ENCODE measurements at regions not wholly inside any gene's neighbourhood (a gene's known extent, or its start where the extent isn't known, plus 50 kb on each side); places are given as distances from the start of the nearest gene placed in this dataset.

DNA sequence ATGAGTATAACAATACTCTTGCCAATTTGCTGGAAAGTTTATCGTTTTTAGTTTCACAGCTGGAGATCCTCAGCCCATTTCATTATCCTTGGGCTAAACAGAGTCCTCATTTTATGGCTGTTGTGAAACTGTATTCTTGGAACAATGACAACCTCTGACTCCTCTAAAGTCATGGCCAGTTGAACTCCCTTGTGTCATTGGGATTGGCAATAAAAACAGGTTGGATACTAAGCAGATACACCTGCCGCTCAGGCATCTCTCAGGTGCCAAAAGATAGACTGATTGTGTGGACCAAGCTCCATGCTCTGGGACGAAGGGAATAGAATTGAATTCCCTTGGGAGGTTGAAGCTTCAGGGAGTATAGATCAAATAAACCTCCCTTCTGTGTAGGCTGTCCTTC lies 182.2 kb downstream of the WDR11 start:
- DNase-seq, result no peak

DNA sequence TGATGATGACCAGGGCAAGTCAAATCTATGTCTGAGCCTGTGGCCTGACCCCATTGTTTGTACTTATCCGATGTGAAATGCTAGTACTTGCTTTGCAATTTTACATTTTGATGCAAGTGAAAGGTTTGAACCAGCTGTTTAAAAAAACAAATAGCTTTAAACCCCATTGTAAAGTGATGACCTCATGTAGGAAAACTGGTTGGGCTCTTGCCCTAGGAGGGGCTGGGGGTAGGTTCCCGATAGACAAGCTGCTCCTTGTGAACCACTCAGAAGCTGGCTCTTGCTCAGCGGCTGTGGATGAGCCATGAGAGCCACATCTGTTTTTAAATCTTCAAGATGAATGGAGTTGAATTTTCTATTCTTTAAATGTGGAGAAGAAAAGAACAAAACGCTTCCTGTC lies 185.3 kb downstream of the WDR11 start:
- no peak for DNase-seq

DNA sequence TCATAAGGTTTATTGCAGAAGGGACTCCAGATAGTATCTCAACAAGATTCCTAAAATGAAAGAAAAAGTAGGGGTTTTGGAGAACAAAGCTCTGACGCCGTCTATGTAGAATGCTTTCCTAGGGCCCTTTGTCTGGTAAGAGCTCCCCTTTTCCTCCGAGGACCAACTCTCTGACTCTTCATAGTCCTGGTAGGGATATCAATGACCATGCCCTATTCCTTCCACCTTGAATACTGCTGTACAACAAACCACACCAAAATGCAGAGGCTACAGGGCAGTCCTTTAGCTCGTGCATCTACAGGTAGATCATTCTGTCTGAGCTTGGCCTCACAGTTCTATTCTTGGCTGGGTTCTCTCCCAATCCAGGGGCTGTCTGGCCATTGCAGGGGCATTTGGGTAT lies 190.3 kb downstream of the WDR11 start:
- no peak for DNase-seq

DNA sequence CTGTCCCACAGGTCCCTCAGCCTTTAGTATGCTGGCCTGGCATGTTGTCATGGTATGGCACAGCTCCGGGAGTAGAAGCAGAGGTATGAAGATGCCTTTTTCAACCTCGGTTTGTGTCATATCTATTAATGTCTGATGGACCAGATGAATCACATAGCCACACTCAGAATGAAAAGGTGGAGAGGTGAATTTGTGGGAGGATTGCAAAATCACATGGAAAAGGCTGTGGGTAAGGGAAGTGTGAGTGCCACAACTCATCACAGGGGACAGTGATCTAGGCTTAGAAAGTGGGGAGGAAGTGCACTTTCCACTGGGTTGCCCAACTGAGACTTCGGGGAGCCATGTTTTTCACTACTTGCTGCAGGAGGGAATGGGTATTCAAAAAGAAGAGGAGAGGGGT lies 190.7 kb downstream of the WDR11 start:
- no peak for DNase-seq

DNA sequence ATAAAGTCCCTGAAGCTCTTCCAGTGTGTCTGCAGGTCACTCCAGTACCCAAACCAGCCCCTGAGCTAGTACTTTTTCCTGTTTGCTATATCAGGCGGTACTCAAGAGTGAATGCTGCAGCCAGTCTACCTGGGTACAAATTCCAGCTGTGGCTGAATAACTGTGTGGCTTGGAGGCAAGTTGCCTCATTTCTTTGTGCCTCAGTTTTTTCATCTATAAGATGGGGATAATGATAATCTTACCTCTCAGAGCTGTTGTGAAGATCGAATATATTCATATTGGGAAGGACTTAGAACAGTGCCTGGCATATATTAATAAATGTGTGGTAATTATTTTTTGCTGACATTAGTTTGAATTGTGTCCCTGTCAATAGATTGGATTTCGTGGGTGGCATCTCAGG lies 191.2 kb downstream of the WDR11 start:
- DNase-seq, result no peak

DNA sequence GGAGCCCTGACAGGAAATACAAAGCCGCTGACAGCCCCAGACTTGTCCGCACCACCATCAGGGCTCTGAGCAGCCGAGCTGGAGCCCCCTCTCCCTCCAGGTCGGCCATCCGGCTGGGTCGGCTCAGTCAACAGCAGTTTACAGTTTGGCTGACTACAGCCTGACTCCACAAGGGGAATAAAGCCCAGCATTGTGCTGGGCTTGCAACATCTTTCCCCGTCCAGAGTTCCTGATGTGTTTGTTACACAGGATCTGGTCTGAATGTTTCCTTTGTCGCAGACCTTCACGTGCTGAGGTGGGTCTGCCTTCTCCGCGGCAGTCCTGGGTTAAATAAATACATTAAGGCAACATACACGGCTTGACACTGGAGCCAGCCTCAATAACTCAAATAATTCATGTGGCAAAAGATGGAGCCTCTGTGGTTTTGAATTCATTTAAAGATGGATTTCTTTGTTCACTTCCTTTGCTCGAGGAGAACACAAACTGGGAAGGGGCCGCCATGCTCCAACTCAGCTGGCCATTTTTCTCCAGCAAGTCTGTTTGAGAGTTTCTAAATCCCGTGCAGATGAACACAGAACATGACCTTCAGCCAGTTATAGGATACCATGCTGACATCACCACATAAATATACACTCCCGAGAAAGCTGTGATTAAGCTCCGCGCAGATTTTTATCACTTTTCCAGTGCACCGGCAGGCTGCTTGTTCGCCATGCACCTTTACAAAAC lies 192.1 kb downstream of the WDR11 start:
- no peak for DNase-seq

DNA sequence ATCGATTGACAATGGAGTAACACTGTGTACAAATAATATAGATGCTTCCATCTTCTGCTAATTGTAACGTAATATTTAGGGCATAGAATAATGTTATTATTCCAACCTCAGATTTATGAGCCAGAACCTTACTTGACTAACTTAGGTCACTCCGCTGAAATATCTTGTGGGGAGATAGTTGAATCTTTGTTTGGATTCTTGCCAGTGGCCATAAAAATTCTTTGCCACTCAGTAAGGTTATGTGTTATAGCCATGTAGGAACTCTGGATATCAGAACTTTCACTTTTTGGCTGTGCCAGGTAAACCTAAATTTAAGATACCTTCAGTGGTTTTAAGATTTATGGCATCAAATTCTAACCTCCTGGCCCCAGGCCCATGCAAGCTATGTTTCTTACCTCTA lies 197.6 kb downstream of the WDR11 start:
- DNase-seq, result no peak

DNA sequence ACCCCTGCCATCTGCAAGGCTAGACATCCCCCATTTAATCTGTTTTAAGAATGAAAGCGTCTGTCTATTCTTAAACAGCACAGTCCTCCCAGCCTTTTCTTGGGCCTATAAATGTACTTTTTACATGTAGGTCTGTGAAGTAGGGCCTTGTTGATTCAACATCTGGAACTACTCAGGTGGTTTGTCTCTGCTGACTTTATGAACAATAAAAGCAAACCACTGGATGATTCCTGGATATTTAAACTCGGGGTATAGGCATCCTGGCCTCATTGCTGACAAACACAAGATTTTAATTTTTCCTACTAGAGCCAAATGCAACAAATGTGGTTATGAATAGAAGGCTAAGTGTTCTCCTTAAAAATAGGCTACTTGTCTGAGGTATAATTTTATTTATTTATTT lies 198.3 kb downstream of the WDR11 start:
- no peak for DNase-seq

DNA sequence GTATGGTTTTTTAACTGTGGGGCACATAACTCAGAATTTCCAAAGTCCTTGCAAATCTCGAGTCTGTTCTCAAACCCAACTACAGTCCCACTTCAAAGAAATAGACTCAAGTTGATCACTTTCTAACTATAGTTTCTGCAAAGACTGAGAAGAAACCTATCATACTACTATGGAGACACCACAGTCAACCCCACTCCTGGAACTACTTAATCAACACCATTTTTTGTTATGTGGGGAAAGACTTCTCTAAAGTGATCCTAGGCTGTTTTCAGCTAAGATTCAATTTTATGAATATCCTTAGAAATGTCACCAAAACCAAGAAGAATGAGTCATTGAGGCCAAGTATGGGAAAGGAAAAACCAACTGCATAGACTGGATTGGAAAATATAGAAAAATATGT lies 198.8 kb downstream of the WDR11 start:
- DNase-seq, result no peak

DNA sequence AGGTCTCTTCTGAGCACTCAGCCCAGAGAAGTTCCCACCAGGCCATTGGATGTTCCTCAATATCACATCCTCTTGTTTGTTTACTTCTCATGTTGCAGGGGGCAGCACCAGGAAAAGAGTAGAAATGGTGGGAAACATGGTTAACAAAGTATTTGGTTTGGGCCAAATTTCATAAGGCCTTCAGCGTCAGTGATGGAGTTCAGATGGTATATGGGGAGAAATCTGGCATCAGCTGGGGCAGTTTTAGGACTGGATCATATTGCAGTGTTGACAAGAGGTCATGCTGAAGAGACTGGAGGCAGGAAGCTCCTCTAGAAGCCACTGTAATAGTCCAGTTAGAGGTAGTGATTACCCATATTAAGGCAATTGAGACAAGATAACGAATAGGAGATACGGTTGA lies 200.0 kb downstream of the WDR11 start:
- DNase-seq, result no peak

DNA sequence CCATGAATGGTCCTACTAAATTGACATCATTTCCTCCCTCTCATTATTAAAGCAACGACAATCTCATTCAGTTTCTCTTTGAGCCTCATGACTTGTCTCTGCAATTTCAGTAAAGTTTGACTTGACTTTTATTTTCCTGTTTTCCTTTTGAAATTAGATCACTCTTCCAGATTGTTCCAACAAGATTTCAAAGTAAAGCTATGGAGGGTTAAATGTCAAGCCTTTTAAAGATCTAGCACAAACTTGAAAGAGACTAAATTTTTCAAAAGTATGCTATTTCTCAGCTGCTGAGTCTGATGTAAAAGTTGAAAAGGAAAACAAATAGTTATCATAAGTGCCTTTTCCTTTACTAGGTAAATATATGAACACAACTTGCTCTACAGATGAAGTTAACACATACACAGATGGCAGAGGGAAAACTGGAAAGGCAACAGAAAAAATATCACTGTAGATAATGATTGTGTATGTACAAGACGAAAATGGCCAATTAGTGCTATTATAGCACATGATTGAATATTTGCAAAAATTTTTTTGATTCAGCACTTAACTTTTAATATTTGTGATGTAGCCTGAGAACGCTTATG lies 200.6 kb downstream of the WDR11 start:
- no peak for DNase-seq

DNA sequence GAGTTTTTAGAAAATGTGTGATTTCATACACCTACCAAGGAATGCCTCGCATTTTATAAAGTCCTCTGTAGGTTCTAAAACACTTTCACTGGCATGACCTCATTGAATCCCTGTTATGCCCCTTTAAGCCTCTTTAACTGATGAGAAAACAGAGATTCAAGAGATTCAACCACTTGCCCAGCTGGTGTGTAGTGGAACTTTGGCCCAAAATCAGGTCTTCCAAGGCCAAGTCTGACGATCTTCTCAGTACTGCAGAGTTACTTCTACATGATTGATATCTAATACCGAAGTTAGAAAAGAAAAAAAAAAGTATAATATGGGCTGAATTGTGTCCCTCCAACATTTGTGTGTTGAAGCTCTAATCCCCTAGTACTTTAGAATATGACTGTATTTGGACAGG lies 202.0 kb downstream of the WDR11 start:
- DNase-seq, result no peak

DNA sequence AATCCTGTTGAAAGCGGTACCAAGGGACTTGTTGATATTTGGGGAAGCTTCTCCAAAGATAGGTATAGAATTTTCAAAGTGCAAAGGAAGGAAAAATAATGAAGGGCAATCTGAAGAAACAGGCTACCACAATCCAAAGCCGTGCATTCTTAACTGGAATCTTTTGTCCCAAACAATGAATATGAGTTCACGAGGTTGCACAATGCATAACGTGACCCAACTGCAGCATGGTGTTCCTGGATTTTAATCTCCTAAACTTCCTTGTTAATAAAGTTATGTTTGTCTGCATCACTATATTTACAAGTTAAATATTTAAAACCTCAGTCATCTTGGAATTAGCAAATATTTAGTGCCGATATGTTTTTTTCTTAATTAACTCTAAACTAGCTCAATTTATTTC lies 203.7 kb downstream of the WDR11 start:
- no peak for DNase-seq

DNA sequence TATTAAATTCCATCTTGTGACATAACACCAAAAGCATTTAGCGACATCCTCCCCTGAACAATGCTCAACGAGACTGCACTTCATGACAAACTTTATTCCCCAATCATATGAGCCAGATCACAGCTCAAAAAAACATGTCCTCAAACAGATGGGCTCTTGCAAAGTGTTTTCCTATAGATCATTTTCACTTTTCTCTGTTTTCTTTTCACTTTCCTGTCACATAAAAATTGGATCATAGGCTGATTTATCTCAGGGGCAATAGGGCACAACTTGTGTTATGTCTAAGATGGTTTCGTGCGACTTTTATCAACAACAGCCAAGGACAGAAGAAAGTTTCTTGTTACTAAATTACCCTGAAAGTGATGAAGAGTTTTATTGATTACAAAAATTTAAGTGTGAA lies 206.1 kb downstream of the WDR11 start:
- DNase-seq, result no peak

DNA sequence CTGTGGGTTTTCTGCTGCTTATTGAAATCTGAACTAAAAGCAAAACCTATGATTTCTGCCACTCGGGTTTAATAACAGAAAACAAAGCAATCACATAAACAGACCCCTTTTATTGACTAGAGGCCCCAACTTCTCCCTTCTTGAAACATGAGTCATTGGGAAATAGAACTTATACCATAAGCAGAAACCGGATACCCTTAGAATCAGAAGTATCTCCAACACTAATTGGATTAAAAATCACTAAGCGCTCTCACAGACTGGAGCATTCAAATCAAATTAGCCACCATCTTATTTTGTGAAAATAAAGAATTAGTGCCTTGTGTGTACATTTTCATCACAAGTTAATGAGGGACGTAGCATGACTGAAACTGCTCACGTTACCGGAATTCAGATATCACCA lies 206.9 kb downstream of the WDR11 start:
- DNase-seq, result no peak

DNA sequence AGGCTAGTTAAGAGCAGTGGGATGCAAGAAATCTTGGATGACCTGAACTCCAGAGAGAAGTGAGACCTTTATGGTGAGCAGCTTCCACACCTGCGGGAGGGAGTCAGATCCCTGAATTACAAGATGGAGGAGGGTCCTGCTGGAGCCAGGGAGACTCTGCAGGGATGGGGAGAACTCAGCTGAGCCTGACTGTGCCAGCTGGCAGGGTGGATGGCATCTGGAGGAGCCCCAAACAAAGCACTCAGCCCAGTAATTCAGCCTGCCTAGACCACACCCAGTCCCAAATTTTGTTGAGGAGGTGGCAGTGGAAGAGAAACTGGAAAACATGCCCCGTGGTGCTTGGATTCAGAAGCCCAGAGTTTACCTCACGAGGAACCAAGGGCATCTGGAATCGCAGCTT lies 208.2 kb downstream of the WDR11 start:
- no peak for DNase-seq

DNA sequence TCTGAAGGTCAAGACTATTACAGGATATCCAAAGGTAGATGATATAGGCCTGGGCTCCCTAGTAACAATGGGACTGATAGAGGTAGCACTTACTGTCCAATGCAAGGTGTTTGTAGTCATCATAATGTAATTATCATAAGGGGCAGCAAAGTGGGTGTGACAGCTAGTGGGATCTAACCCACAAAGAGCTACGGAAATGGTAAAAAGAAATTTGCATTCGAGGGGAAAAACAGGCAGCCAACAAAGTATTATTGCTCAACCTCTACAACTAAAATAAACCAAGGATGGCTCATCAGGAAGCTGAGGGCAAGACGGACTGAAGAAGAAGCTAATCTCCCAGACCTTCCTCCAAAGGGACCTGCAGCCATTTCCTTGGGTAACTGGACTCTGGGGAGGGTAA lies 211.0 kb downstream of the WDR11 start:
- DNase-seq, result no peak

DNA sequence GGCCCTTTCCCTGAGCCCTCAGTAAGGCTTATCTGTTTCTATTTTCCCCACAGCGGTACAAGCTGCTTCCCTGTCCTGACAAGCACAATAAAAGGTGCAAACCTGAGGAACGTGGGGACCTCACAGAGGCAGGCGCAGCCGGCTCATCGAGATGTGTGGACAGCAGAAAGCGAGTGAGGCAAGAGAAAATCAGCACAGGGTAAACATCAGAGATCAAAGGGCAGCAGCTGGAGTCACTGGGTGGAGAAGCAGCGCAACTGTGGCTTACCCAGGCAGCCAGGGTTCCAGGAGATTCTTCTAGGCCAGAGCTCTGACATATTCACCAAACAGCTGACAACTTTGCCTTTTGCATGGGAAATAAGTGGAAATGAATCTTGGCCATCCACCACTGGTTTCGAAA lies 212.6 kb downstream of the WDR11 start:
- DNase-seq, result no peak

DNA sequence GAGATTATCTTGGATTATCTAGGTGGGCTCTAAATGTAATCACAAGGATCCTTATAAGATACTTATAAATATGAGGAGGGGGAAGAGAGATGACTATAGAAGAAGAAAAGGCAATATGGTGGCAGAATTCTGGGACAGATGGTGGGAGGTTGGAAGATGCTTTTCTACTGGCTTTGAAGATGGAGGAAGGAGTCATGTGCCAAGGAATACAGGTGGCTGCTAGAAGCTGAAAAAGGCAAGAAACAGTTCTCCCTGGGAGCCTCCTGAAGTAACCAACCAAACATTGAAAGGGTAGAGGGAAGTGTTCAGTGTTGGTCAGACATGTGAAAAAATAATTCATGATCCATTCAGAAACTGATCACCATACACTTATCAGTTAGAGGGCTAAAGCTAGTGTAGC lies 213.3 kb downstream of the WDR11 start:
- DNase-seq, result no peak

DNA sequence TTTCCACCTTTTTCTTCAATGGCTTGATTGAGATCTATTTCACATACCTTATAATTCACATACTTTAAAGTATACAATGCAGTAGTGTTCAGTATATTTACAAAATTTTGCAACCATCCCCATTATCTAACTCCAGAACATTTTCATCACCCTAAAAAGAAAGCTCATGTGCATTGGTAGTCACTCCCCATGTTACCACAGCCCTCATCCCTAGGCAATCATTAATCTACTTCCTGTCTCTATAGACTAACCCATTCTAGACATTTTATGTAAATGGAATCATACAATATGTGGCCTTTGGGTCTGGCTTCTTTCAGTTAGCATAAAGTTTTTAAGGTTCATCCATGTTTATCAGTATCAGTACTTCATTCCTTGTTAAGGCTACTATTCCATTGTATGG lies 214.2 kb downstream of the WDR11 start:
- no peak for DNase-seq

DNA sequence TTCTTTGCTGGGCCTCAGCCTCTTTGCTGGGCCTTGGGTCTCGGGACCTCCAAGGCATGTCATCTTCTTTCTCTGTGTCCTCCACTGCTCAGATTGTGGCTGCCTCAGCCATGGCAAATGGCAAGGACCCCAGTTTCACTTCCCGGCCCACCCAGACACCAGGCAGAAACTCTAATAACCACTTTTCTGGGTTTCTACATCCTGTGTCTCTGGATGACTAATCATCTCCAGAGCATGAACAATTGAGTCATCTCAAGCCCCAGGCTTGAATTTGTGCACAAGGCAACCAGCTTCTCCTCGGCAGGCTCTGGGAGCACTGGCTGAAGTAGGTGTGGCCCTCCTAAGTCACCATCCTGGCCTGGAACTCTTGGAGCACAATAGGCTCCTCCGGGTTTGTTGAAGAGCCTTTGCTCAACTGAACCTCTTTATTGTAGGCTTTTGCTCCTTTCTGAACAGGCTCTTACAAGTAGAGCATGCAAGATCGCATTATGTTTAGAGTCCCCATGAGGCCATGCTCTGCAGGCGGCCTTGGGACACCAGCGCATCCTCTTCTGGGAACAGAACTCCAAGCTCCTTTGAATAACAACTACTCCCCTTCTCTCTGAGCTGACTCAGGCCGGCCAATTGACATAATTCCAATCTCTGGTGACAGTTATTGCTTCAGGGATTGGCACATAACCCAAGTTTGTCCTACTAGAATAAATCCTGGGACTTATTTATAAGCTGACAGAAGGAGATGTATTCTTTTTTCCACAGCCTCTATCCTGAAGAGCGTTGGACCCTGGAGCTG lies 218.1 kb downstream of the WDR11 start:
- DNase-seq, result peak in 5 of 14 donors; percentile 37 to 73 (median 38)

DNA sequence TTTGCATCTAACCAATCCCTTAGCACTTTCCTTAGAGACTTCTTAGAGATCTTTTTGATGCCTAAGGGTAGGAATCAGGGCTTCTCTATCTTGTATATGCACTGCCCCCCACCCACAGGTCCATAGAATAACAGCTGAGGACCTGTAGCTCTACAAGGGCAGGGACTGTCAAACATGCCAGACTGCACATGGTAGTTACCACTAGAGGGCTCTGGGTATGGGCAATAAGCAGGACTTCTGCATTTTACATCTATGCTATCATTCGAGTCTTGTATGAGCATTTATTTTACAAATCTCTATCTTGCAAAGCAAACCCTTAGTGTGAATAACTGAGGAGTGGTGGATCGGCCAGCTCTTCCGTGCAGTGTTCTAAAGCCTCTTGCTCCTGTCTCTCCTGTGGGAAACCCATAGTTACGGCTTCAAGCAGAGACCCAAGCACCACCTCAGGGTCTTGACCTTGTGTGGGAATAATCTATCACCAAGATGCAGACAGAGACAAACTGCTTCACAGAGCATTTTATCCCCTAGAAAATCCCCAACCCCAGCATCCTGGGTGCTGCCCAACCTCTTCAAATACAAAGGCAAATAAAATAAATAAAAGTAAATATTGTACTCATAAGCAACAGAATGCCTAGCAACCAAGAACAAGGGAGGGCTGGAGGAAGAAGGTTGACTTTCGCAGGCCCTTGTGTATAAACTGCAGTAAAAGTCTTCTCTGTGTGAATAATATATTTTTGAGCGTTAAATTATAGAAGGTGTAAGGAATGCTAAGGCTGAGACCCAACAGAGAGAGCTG lies 219.3 kb downstream of the WDR11 start:
- no peak for DNase-seq

DNA sequence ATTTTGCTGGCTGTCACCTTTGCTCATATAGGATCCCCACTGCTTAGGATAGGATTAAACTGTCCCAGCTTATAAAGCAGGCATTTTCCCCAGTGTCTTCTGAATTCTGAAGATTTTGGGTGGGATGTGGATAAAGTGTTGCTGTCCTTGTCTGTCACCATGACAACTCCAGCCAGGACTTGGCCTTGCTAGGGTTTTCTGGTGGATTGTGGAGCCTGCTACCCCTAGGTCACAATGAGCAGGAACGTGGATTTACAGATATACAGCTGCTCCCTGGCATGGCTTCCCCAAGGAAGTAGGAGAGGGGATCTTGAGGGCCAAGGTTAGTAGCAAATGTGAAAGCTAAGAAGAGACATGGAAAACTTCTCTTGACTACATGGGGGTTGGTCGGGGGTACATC lies 220.7 kb downstream of the WDR11 start:
- no peak for DNase-seq
